Tongue (tissue), 1 donor: ENCODE measurements at regions not wholly inside any gene's neighbourhood (a gene's known extent, or its start where the extent isn't known, plus 50 kb on each side); places are given as distances from the start of the nearest gene placed in this dataset.
A peak's percentile ranks its signal among the peaks of the same experiment; 100 is the strongest.
"Not testable (repeated sequence)": the region's sequence is repeated elsewhere in the genome, so short reads cannot be mapped to it uniquely, and the experiment has no call there.

Experiments
- DNase-seq: peaks from one replicate; pipeline ENCODE4 v3.0.0-alpha.2; 2015

GRCh38 chr14:48568688-48569087 is 893.3 kb upstream of the MDGA2 start:
- no peak for DNase-seq

- no peak for DNase-seq
Observed at GRCh38 chr14:48568252-48568651, 892.8 kb upstream of the MDGA2 start.

- no peak for DNase-seq
Observed at GRCh38 chr14:48563489-48563888, 888.1 kb upstream of the MDGA2 start.

- not testable (repeated sequence) for DNase-seq
Observed at GRCh38 chr14:48561438-48561837, 886.0 kb upstream of the MDGA2 start.

GRCh38 chr14:48560421-48560820 is 885.0 kb upstream of the MDGA2 start:
- DNase-seq, result no peak

GRCh38 chr14:48553443-48553842 is 878.0 kb upstream of the MDGA2 start:
- no peak for DNase-seq

- no peak for DNase-seq
Observed at GRCh38 chr14:48546996-48547395, 871.6 kb upstream of the MDGA2 start.

- DNase-seq, result no peak
Observed at GRCh38 chr14:48537600-48537999, 862.2 kb upstream of the MDGA2 start.

- DNase-seq, result peak; percentile 4
Observed at GRCh38 chr14:48536318-48536717, 860.9 kb upstream of the MDGA2 start.

GRCh38 chr14:48527832-48528231 is 852.4 kb upstream of the MDGA2 start:
- DNase-seq, result no peak

- no peak for DNase-seq
Observed at GRCh38 chr14:48526307-48526706, 850.9 kb upstream of the MDGA2 start.

GRCh38 chr14:48504921-48505320 is 829.5 kb upstream of the MDGA2 start:
- DNase-seq, result no peak

- no peak for DNase-seq
Observed at GRCh38 chr14:48490756-48491155, 815.4 kb upstream of the MDGA2 start.

GRCh38 chr14:48473944-48474343 is 798.5 kb upstream of the MDGA2 start:
- DNase-seq, result no peak

GRCh38 chr14:48456051-48456450 is 780.6 kb upstream of the MDGA2 start:
- DNase-seq, result no peak

GRCh38 chr14:48454887-48455286 is 779.5 kb upstream of the MDGA2 start:
- DNase-seq, result no peak

GRCh38 chr14:48452437-48452995 is 777.1 kb upstream of the MDGA2 start:
- peak; percentile 19 for DNase-seq

GRCh38 chr14:48435221-48435620 is 759.8 kb upstream of the MDGA2 start:
- DNase-seq, result peak; percentile 59

GRCh38 chr14:48430805-48431204 is 755.4 kb upstream of the MDGA2 start:
- no peak for DNase-seq

- no peak for DNase-seq
Observed at GRCh38 chr14:48429512-48429911, 754.1 kb upstream of the MDGA2 start.

GRCh38 chr14:48417715-48418500 is 742.5 kb upstream of the MDGA2 start:
- no peak for DNase-seq

GRCh38 chr14:48401321-48401720 is 725.9 kb upstream of the MDGA2 start:
- DNase-seq, result peak; percentile 43

- DNase-seq, result peak; percentile 47
Observed at GRCh38 chr14:48398675-48399282, 723.4 kb upstream of the MDGA2 start.

GRCh38 chr14:48391661-48392060 is 716.3 kb upstream of the MDGA2 start:
- DNase-seq, result no peak
